HEK293 (cell line): ENCODE measurements at regions not wholly inside any gene's neighbourhood (a gene's known extent, or its start where the extent isn't known, plus 50 kb on each side); places are given as distances from the start of the nearest gene placed in this dataset.

Experiments used
- BCL11B ChIP-seq: fragments of 450-650 bp; formaldehyde crosslinking; IDR thresholded peaks from 2 replicates; pipeline ENCODE4 v1.5.1; 2016; ENCODE audit warnings: low read depth, missing biosample characterization, missing genetic modification characterization
- ZBTB7A ChIP-seq: fragments of 450-650 bp; formaldehyde crosslinking; IDR thresholded peaks from 2 replicates; pipeline ENCODE4 v1.5.1; 2016; ENCODE audit warnings: low read depth, missing biosample characterization, missing genetic modification characterization
- ZNF121 ChIP-seq: fragments of 450-650 bp; formaldehyde crosslinking; IDR thresholded peaks from 2 replicates; pipeline ENCODE4 v1.5.1; 2016; ENCODE audit warnings: missing biosample characterization, missing genetic modification characterization
- ZNF221 ChIP-seq: fragments of 450-650 bp; formaldehyde crosslinking; IDR thresholded peaks from 2 replicates; pipeline ENCODE4 v1.5.1; 2017; ENCODE audit warnings: missing biosample characterization, missing genetic modification characterization, borderline replicate concordance
- ZNF24 ChIP-seq: fragments of 450-650 bp; formaldehyde crosslinking; IDR thresholded peaks from 2 replicates; pipeline ENCODE4 v1.5.1; 2016; ENCODE audit warnings: missing biosample characterization, missing genetic modification characterization
- ZNF341 ChIP-seq: fragments of 450-650 bp; formaldehyde crosslinking; IDR thresholded peaks from 2 replicates; pipeline ENCODE4; 2016; ENCODE audit warnings: low read depth, missing biosample characterization, missing genetic modification characterization
- ZNF37A ChIP-seq: fragments of 450-650 bp; IDR thresholded peaks from 2 replicates; pipeline ENCODE4 v1.5.1; 2018; ENCODE audit warnings: missing biosample characterization, missing genetic modification characterization
- ZNF555 ChIP-seq: fragments of 450-650 bp; formaldehyde crosslinking; conservative IDR thresholded peaks from 2 replicates; pipeline ENCODE4 v1.5.1; 2017; ENCODE audit warnings: missing biosample characterization, mild to moderate bottlenecking, missing genetic modification characterization, inconsistent platforms
- ZNF558 ChIP-seq: fragments of 450-650 bp; formaldehyde crosslinking; IDR thresholded peaks from 2 replicates; pipeline ENCODE4 v1.5.1; 2016; ENCODE audit warnings: missing biosample characterization, missing genetic modification characterization
- ZNF658 ChIP-seq: fragments of 450-650 bp; formaldehyde crosslinking; IDR thresholded peaks from 2 replicates; pipeline ENCODE4; 2016; ENCODE audit warnings: missing biosample characterization, missing genetic modification characterization
- ZNF830 ChIP-seq: fragments of 450-650 bp; IDR thresholded peaks from 2 replicates; pipeline ENCODE4 v1.5.0; 2018; ENCODE audit warnings: missing biosample characterization, missing genetic modification characterization, low read depth, mild to moderate bottlenecking, moderate library complexity
- TF ChIP-seq, protein P1 (sequence below): fragments of 450-650 bp; formaldehyde crosslinking; IDR thresholded peaks from 2 replicates; pipeline ENCODE4 v1.5.1; 2016; ENCODE audit warnings: missing biosample characterization, missing genetic modification characterization
- TF ChIP-seq, protein P2 (sequence below): fragments of 450-650 bp; IDR thresholded peaks from 2 replicates; pipeline ENCODE4 v1.5.1; 2018; ENCODE audit warnings: missing biosample characterization, mild to moderate bottlenecking, missing genetic modification characterization

DNA sequence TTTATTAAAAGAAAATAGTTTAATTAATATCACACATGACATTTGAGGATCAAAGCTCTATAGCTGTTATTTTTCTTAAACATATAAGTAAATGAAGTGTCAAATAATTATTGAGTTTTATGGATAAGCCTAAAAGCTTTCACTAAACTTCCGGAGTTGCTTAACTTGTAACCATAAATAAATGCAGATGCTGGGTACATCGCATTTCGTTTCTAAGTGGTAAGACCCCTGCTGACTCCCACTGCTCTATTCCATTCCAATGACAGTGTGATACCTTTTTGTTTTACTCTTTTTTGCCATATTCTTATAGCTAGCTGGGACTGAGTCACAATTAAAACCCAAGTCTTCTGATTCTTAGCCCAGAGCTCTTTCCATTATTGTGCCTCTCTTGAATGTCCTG, 411.1 kb downstream of the SOX2 start:
- TF ChIP-seq, protein P1, sequence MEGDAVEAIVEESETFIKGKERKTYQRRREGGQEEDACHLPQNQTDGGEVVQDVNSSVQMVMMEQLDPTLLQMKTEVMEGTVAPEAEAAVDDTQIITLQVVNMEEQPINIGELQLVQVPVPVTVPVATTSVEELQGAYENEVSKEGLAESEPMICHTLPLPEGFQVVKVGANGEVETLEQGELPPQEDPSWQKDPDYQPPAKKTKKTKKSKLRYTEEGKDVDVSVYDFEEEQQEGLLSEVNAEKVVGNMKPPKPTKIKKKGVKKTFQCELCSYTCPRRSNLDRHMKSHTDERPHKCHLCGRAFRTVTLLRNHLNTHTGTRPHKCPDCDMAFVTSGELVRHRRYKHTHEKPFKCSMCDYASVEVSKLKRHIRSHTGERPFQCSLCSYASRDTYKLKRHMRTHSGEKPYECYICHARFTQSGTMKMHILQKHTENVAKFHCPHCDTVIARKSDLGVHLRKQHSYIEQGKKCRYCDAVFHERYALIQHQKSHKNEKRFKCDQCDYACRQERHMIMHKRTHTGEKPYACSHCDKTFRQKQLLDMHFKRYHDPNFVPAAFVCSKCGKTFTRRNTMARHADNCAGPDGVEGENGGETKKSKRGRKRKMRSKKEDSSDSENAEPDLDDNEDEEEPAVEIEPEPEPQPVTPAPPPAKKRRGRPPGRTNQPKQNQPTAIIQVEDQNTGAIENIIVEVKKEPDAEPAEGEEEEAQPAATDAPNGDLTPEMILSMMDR: no peak
- TF ChIP-seq ZNF558: no peak
- TF ChIP-seq ZNF658 (tag by site-specific recombination): no peak
- no peak for TF ChIP-seq ZBTB7A
- TF ChIP-seq, protein P2, sequence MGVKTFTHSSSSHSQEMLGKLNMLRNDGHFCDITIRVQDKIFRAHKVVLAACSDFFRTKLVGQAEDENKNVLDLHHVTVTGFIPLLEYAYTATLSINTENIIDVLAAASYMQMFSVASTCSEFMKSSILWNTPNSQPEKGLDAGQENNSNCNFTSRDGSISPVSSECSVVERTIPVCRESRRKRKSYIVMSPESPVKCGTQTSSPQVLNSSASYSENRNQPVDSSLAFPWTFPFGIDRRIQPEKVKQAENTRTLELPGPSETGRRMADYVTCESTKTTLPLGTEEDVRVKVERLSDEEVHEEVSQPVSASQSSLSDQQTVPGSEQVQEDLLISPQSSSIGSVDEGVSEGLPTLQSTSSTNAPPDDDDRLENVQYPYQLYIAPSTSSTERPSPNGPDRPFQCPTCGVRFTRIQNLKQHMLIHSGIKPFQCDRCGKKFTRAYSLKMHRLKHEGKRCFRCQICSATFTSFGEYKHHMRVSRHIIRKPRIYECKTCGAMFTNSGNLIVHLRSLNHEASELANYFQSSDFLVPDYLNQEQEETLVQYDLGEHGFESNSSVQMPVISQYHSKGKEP: no peak
- no peak for TF ChIP-seq ZNF341 (tag by site-specific recombination)
- TF ChIP-seq ZNF37A (tag by site-specific recombination): no peak
- TF ChIP-seq BCL11B (tag by site-specific recombination): no peak
- no peak for TF ChIP-seq ZNF24 (tag by site-specific recombination)
- TF ChIP-seq ZNF555 (tag by site-specific recombination): no peak
- TF ChIP-seq ZNF121 (tag by site-specific recombination): no peak
- no peak for TF ChIP-seq ZNF830
- TF ChIP-seq ZNF221 (tag by site-specific recombination): no peak
